OCI-M1 (cell line): ENCODE measurements at regions not wholly inside any gene's neighbourhood (a gene's known extent, or its start where the extent isn't known, plus 50 kb on each side); places are given as distances from the start of the nearest gene placed in this dataset.

Experiments used
- DNase-seq: peaks from one replicate; lab custom pipeline; 2025; lab: John Stamatoyannopoulos, UW

GRCh38 chr2:228339525-228339924 lies 158.0 kb upstream of the SPHKAP start:
- no peak for DNase-seq

GRCh38 chr2:228334180-228334579 lies 152.7 kb upstream of the SPHKAP start:
- no peak for DNase-seq

GRCh38 chr2:228329282-228329681 lies 147.8 kb upstream of the SPHKAP start:
- no peak for DNase-seq

GRCh38 chr2:228321015-228321414 lies 139.5 kb upstream of the SPHKAP start:
- DNase-seq, result no peak

- DNase-seq, result peak; percentile 3
These were observed 136.7 kb upstream of the SPHKAP start for GRCh38 chr2:228318218-228318617.

- no peak for DNase-seq
These were observed 130.7 kb upstream of the SPHKAP start for GRCh38 chr2:228312172-228312571.

- no peak for DNase-seq
These were observed 122.5 kb upstream of the SPHKAP start for GRCh38 chr2:228303960-228304359.

GRCh38 chr2:228283491-228284171 lies 102.1 kb upstream of the SPHKAP start:
- no peak for DNase-seq

- DNase-seq, result no peak
These were observed 100.9 kb upstream of the SPHKAP start for GRCh38 chr2:228282376-228282775.

GRCh38 chr2:228273159-228273558 lies 91.7 kb upstream of the SPHKAP start:
- DNase-seq, result no peak

GRCh38 chr2:228269351-228269750 lies 87.9 kb upstream of the SPHKAP start:
- DNase-seq, result no peak

GRCh38 chr2:228268756-228269155 lies 87.3 kb upstream of the SPHKAP start:
- no peak for DNase-seq

GRCh38 chr2:228268301-228268700 lies 86.8 kb upstream of the SPHKAP start:
- DNase-seq, result no peak

- DNase-seq, result no peak
These were observed 81.7 kb upstream of the SPHKAP start for GRCh38 chr2:228263156-228263555.

- no peak for DNase-seq
These were observed 80.1 kb upstream of the SPHKAP start for GRCh38 chr2:228261546-228261945.

GRCh38 chr2:228257379-228257778 lies 75.9 kb upstream of the SPHKAP start:
- DNase-seq, result no peak

GRCh38 chr2:228253752-228254151 lies 72.3 kb upstream of the SPHKAP start:
- no peak for DNase-seq

GRCh38 chr2:228247335-228247734 lies 65.8 kb upstream of the SPHKAP start:
- DNase-seq, result no peak

- no peak for DNase-seq
These were observed 64.1 kb upstream of the SPHKAP start for GRCh38 chr2:228245601-228246000.

GRCh38 chr2:228242591-228242990 lies 61.1 kb upstream of the SPHKAP start:
- no peak for DNase-seq

GRCh38 chr2:228239907-228240561 lies 58.5 kb upstream of the SPHKAP start:
- no peak for DNase-seq

GRCh38 chr2:228239207-228239906 lies 57.9 kb upstream of the SPHKAP start:
- no peak for DNase-seq
